ENCODE measurements at regions not wholly inside any gene's neighbourhood (a gene's known extent, or its start where the extent isn't known, plus 50 kb on each side); places are given as distances from the start of the nearest gene placed in this dataset.

DNA sequence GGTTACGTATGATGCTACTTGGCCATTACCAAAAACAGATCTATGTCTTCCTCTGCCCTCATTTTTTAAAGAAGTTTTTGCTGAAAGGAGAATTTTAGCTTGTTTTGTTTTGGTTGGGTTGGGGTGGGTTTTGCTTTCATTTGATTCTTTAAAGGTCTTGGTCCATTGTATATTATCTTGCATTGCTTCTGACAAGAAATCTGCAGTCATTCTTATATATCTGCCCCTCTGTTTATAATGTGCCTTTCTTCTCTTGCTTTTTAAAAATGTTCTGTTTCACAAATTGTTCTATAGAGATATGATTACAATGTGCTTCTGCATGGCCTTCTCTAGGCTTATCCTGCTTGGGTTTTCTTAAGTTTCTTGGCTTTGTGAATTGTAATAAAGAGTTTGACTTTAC is 660.6 kb downstream of the RNF144A start:
- TF ChIP-seq POLR2AphosphoS5 (IDR thresholded peaks at IDR 0.05) (no peak), POLR2A (IDR thresholded peaks at IDR 0.05; ENCODE audit: low read depth) (no peak), EP300 (IDR thresholded peaks at IDR 0.05) (no peak)
- TF ChIP-seq, protein P1, sequence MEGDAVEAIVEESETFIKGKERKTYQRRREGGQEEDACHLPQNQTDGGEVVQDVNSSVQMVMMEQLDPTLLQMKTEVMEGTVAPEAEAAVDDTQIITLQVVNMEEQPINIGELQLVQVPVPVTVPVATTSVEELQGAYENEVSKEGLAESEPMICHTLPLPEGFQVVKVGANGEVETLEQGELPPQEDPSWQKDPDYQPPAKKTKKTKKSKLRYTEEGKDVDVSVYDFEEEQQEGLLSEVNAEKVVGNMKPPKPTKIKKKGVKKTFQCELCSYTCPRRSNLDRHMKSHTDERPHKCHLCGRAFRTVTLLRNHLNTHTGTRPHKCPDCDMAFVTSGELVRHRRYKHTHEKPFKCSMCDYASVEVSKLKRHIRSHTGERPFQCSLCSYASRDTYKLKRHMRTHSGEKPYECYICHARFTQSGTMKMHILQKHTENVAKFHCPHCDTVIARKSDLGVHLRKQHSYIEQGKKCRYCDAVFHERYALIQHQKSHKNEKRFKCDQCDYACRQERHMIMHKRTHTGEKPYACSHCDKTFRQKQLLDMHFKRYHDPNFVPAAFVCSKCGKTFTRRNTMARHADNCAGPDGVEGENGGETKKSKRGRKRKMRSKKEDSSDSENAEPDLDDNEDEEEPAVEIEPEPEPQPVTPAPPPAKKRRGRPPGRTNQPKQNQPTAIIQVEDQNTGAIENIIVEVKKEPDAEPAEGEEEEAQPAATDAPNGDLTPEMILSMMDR (IDR thresholded peaks at IDR 0.05), result no peak
- H3K4me1 ChIP-seq, result no peaks in the 10 kb centered on the region
- DNase-seq (ENCODE audit: extremely low spot score), result no peak
- no peak overlapping the region for H3K4me3 ChIP-seq
- H3K9me3 ChIP-seq, result peaks cover 0 to 15% (median 9%) of the 10 kb centered on the region in 4 donors
- no peak overlapping the region for H3K27ac ChIP-seq (replicated peaks in 1 of 4)
- 100% methylated on average over 1 of the region's 1 CpG for WGBS
- no peaks in the 10 kb centered on the region for H3K27me3 ChIP-seq
- intact Hi-C loops (cut with DNase I), result no loop called here
- no peaks in the 10 kb centered on the region for H3K36me3 ChIP-seq

DNA sequence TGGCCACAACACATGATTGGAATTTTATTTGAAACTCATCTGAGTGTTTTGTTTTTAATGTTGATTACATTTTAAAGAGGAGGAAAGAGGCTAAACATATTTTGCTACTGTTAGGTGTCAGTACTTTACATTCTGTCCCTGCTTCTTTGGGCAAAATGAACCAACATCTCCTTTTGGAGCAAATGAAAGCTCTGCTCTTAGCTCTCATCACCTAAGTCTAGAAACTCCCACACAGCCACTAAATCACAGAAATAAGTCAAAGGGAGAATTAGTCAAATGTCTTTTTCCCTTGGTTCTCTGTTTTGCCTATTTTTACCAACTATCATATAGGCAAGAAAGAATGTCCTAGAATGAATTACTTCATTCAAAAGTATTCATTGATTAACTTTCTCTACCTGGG is 666.8 kb downstream of the RNF144A start:
- Histone ChIP-seq H3K27me3 (no peaks in the 10 kb centered on the region), H3K9me3 (peaks cover 0 to 2% (median 0%) of the 10 kb centered on the region in 4 donors), H3K27ac (replicated peaks in 1 of 4) (no peak overlapping the region), H3K4me3 (no peak overlapping the region), H3K36me3 (no peaks in the 10 kb centered on the region), H3K4me1 (no peaks in the 10 kb centered on the region)
- DNase-seq (ENCODE audit: extremely low spot score), result no peak
- intact Hi-C loops (cut with DNase I), result no loop called here
- TF ChIP-seq EP300 (IDR thresholded peaks at IDR 0.05) (no peak), POLR2A (IDR thresholded peaks at IDR 0.05; ENCODE audit: low read depth) (no peak), POLR2AphosphoS5 (IDR thresholded peaks at IDR 0.05) (no peak)
- TF ChIP-seq, protein P1 (IDR thresholded peaks at IDR 0.05), result no peak

DNA sequence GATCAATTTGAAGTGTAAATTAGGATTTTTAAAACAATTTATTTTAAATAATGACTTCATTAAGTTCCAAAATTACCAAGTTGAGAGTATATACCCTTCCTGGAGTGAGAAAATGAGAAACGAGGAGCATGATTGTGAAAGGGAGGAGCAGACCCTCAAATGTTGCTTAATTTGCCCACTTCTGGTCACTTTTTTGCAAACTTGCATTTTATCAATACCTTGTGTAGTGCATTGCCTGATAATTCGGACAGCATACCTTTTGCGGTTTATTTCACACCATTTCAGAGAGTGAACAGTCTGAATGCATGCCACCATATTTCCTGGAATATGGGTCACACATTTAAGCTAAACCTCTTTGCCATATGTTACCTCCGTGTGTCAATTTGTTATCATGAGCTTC is 669.7 kb downstream of the RNF144A start:
- WGBS, result 89% methylated on average over 4 of the region's 4 CpGs
- H3K4me3 ChIP-seq, result no peak overlapping the region
- no peaks in the 10 kb centered on the region for H3K27me3 ChIP-seq

DNA sequence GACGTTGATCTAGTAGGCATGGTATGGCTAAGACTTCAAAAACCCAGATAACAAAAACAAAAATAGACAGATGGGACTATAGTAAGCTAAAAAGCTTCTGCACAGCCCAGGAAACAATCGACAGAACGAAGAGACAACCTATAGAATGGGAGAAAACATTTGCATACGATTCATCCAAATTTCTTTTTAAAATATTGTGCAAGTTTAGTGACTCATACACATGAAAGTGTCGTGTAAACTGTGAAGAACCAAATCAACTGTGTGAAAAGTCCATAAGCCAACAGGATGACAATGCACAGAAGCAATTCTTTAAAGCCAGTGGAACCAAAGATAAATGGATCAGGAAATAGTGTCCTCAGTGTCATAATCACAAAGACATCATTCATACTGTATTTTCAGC is 671.1 kb downstream of the RNF144A start:
- Histone ChIP-seq H3K27ac (replicated peaks in 1 of 4) (no peak overlapping the region), H3K36me3 (no peaks in the 10 kb centered on the region), H3K4me3 (no peak overlapping the region), H3K27me3 (no peaks in the 10 kb centered on the region), H3K4me1 (no peaks in the 10 kb centered on the region), H3K9me3 (no peaks in the 10 kb centered on the region)
- DNase-seq (ENCODE audit: extremely low spot score), result no peak
- 70% methylated on average over 5 of the region's 5 CpGs for WGBS
- TF ChIP-seq POLR2A (IDR thresholded peaks at IDR 0.05; ENCODE audit: low read depth) (no peak), POLR2AphosphoS5 (IDR thresholded peaks at IDR 0.05) (no peak), EP300 (IDR thresholded peaks at IDR 0.05) (no peak)
- TF ChIP-seq, protein P1 (IDR thresholded peaks at IDR 0.05), result no peak
- intact Hi-C loops (cut with DNase I), result no loop called here

More for the DNA sequence above, 669.7 kb downstream of the RNF144A start:
- H3K27ac ChIP-seq (replicated peaks in 1 of 4), result no peak overlapping the region
- no peaks in the 10 kb centered on the region for H3K9me3 ChIP-seq
- no peaks in the 10 kb centered on the region for H3K4me1 ChIP-seq
- intact Hi-C loops (cut with DNase I), result no loop called here
- TF ChIP-seq, protein P1 (IDR thresholded peaks at IDR 0.05), result no peak
- DNase-seq (ENCODE audit: extremely low spot score), result no peak
- H3K36me3 ChIP-seq, result no peaks in the 10 kb centered on the region

DNA sequence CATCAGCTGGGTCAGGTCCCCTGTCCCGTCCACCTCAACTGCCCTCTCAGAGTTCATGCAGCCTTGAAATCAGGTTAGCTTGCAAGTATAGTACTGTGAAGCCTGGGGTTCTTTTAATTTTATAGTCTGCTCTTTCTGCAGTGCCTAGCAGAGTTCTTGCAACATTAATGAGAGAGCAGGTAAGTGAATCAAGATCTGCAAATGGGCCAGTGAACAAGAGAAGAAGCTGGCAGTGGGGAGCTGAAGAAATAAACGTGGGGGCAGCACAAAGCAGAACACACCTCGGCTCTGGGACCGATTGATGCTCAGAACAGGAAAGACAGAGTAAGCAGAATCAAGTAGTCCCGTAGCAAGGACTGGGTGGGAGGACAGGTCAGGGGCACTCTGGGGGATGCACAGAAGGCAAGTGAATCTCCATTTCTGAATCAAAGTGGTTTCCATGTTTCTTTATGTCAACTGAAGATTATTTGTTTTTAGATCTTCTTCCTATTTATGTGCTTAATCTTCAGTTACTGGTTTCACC is 675.5 kb downstream of the RNF144A start:
- Histone ChIP-seq H3K9me3 (no peaks in the 10 kb centered on the region), H3K4me1 (no peaks in the 10 kb centered on the region), H3K4me3 (no peak overlapping the region), H3K27ac (replicated peaks in 1 of 4) (no peak overlapping the region), H3K27me3 (no peaks in the 10 kb centered on the region), H3K36me3 (no peaks in the 10 kb centered on the region)
- intact Hi-C loops (cut with DNase I), result no loop called here
- no peak for DNase-seq (ENCODE audit: extremely low spot score)
- 68% methylated on average over 5 of the region's 5 CpGs for WGBS
- TF ChIP-seq POLR2AphosphoS5 (IDR thresholded peaks at IDR 0.05) (no peak), EP300 (IDR thresholded peaks at IDR 0.05) (no peak), POLR2A (IDR thresholded peaks at IDR 0.05; ENCODE audit: low read depth) (no peak)
- TF ChIP-seq, protein P1 (IDR thresholded peaks at IDR 0.05), result no peak

All from esophagus muscularis mucosa (tissue), 4 donors.